K562 (cell line): ENCODE measurements at regions not wholly inside any gene's neighbourhood (a gene's known extent, or its start where the extent isn't known, plus 50 kb on each side); places are given as distances from the start of the nearest gene placed in this dataset.

Experiments
- ATAC-seq: fragments of 200-7000 bp; cut with Tn5 transposase; 3 replicates; pipeline ENCODE4 v1.9.1; 2020; ENCODE audit warnings: moderate library complexity
- BruUV-seq: library from RNA; stranded (reverse); fragments of 400-500 nt; replicated peaks from 2 replicates; lab custom pipeline; 2021; lab: Mats Ljungman, UMichigan
- CTCF ChIA-PET: fragments of 300-600 bp; formaldehyde crosslinking; extraction: SDS; loops from one replicate; lab custom pipeline; 2021; ENCODE audit warnings: low intra/inter-chr PET ratio; lab: Yijun Ruan, JAX
- POLR2A ChIA-PET: fragments of 300-600, 350-650 bp; sonication (Branson Sonifier 250); formaldehyde crosslinking; extraction: SDS; loops from one replicate; lab custom pipeline; 2021; ENCODE audit warnings: antibody characterized with exemption, inconsistent platforms; lab: Yijun Ruan, JAX
- DNase-seq, 4 experiments: peaks; one replicate each; pipeline versions ENCODE4 v3.0.0 to v3.0.0-alpha.2; 2011 to 2018; ENCODE audit warnings: low spot score in 3 of 4, mixed read lengths in 3 of 4; ENCODE audit errors: extremely low read depth in 1 of 4
- FAIRE-seq: peaks from 2 replicates; lab custom pipeline; 2011; peaks lifted over from hg19 to GRCh38; lab: Jason Lieb, UNC
- H2AFZ ChIP-seq: 2 replicates; pipeline ENCODE4 v1.6.0; 2011; ENCODE audit warnings: low read depth, low read length, control low read depth, inconsistent platforms
- H3K27ac ChIP-seq: fragments of 200-600 bp; 3 replicates; pipeline ENCODE4 v1.8.0; 2011; ENCODE audit warnings: low read depth, mild to moderate bottlenecking, control low read depth, inconsistent platforms, low read length, moderate library complexity, mixed read lengths; ENCODE audit errors: extremely low read depth
- H3K27me3 ChIP-seq, 2 experiments: fragments of 300-600 bp in 1 of 2; 2 replicates in 1 of 2; 3 replicates in 1 of 2; pipeline versions ENCODE4 v1.6.0 to v1.8.0; 2011; ENCODE audit warnings: inconsistent platforms in 2 of 2, low read length in 2 of 2, mild to moderate bottlenecking in 1 of 2, mixed read lengths in 1 of 2, moderate library complexity in 1 of 2; ENCODE audit not compliant: control insufficient read depth in 2 of 2, insufficient read depth in 2 of 2
- H3K36me3 ChIP-seq: fragments of 300-600 bp; 3 replicates; pipeline ENCODE4 v1.8.0; 2011; ENCODE audit warnings: mild to moderate bottlenecking, low read length, inconsistent platforms; ENCODE audit not compliant: control insufficient read depth, insufficient read depth
- H3K4me1 ChIP-seq, 2 experiments: fragments of 200-600 bp in 1 of 2; replicated peaks in 1 of 2; 2 replicates in 1 of 2; 3 replicates in 1 of 2; pipeline versions ENCODE4 v1.5.1 to v1.8.0; 2011; ENCODE audit warnings: inconsistent platforms in 2 of 2, low read length in 2 of 2, mild to moderate bottlenecking in 1 of 2, mixed read lengths in 1 of 2, moderate library complexity in 1 of 2; ENCODE audit not compliant: control insufficient read depth in 2 of 2, insufficient read depth in 2 of 2
- H3K4me2 ChIP-seq: 2 replicates; pipeline ENCODE4 v1.6.1; 2011; ENCODE audit warnings: low read length, control low read depth, inconsistent platforms, mixed read lengths; ENCODE audit not compliant: insufficient read depth
- H3K4me3 ChIP-seq: fragments of 200-600 bp; sonication (generic), shearing (Covaris generic); 2 replicates; pipeline ENCODE4 v1.5.1; 2016; ENCODE audit warnings: control low read depth, inconsistent platforms
- H3K79me2 ChIP-seq: fragments of 200-600 bp; 3 replicates; pipeline ENCODE4 v1.8.0; 2011; ENCODE audit warnings: low read length, inconsistent platforms; ENCODE audit not compliant: control insufficient read depth, insufficient read depth
- H3K9ac ChIP-seq, 2 experiments: 2 replicates each; pipeline versions ENCODE4 v1.6.0 to v1.6.1; 2011; ENCODE audit warnings: low read depth in 2 of 2, low read length in 2 of 2, control low read depth in 1 of 2, inconsistent platforms in 1 of 2, mild to moderate bottlenecking in 1 of 2, mixed read lengths in 1 of 2; ENCODE audit not compliant: insufficient read depth in 1 of 2
- H3K9me1 ChIP-seq: one replicate; pipeline ENCODE4 v1.6.0; 2011; ENCODE audit warnings: inconsistent platforms, mild to moderate bottlenecking, low read length, moderate library complexity; ENCODE audit not compliant: control insufficient read depth, insufficient read depth
- H3K9me3 ChIP-seq: replicated peaks from 2 replicates; pipeline ENCODE4 v1.5.1; 2011; ENCODE audit warnings: low read depth, low read length, inconsistent platforms; ENCODE audit not compliant: control insufficient read depth, insufficient read depth
- H4K20me1 ChIP-seq: replicated peaks from 2 replicates; pipeline ENCODE4 v1.6.1; 2011; ENCODE audit warnings: low read length, inconsistent platforms, mixed read lengths; ENCODE audit not compliant: control insufficient read depth, insufficient read depth
- BCOR ChIP-seq: fragments of 450-650 bp; IDR thresholded peaks from 2 replicates; pipeline ENCODE4 v1.6.1; 2016
- CEBPB ChIP-seq: fragments of 450-650 bp; IDR thresholded peaks from 2 replicates; pipeline ENCODE4 v1.6.1; 2016; ENCODE audit warnings: missing genetic modification characterization, missing compliant biosample characterization
- MCM3 ChIP-seq: fragments of 450-650 bp; IDR thresholded peaks from 2 replicates; pipeline ENCODE4 v1.6.1; 2016
- TEAD2 ChIP-seq: fragments of 450-650 bp; IDR thresholded peaks from 2 replicates; pipeline ENCODE4 v1.6.1; 2016; ENCODE audit warnings: missing genetic modification characterization, control low read depth, missing compliant biosample characterization
- ZNF239 ChIP-seq: fragments of 250-450 bp; sonication (Bioruptor Pico); IDR thresholded peaks from 2 replicates; pipeline ENCODE4 v1.4.0; 2020; ENCODE audit warnings: mild to moderate bottlenecking
- ZNF324 ChIP-seq: fragments of 250-450 bp; sonication (Bioruptor Pico); IDR thresholded peaks from 2 replicates; pipeline ENCODE4 v1.4.0; 2020; ENCODE audit warnings: mild to moderate bottlenecking
- WGBS: fragments of 100-300 bp; shearing (Covaris generic); methylation state at CpG from one replicate; pipeline ENCODE4 v1.1.6; 2016; ENCODE audit warnings: low coverage, mixed read lengths; ENCODE audit not compliant: insufficient coverage; ENCODE audit errors: missing lambda C conversion rate; 5-methylcytosine and 5-hydroxymethylcytosine counted together
- in situ Hi-C: fragments of 300-500 bp; cut with MboI; formaldehyde crosslinking; loops from 4 replicates; pipeline ENCODE4 v1.15.0; 2018; ENCODE audit warnings: inconsistent platforms, mixed read lengths
- intact Hi-C: fragments of 100-400 bp; cut with micrococcal nuclease; formaldehyde crosslinking; loops from 2 replicates; pipeline ENCODE4 v1.14.2; 2022

DNA sequence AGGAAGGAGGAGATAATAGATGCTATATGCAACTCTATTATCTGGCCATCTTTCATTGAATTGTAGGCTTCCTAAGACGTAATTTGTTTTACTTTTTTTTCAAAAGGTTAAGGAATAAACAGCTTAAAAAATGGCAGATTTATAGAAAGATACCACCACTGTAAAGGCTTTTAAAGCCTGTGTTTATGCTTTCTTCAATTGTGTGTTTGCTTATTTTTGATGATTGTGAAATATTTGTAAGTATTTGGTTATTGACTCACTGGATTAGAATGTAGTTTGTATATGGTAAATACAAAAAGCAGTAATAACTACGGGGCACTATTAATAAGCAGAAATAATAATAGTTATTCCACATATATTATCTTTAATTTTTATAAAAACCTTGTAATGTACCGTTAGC is 437.9 kb downstream of the KLF5 start:
- no peak for ATAC-seq
- H3K27ac ChIP-seq = no peak overlapping the region
- no peaks in the 10 kb centered on the region for H3K36me3 ChIP-seq
- H3K9me1 ChIP-seq = no peaks in the 10 kb centered on the region
- CTCF ChIA-PET = no interaction called here
- no peaks in the 10 kb centered on the region for H4K20me1 ChIP-seq
- intact Hi-C loops (no loop called here), in situ Hi-C loops (no loop called here)
- H2AFZ ChIP-seq = no peak overlapping the region
- DNase-seq = no peak
- H3K4me2 ChIP-seq = no peak overlapping the region
- BruUV-seq = no TSS peak
- H3K4me3 ChIP-seq = no peak overlapping the region
- POLR2A ChIA-PET = no interaction called here
- no peaks in the 10 kb centered on the region for H3K9me3 ChIP-seq
- no peak overlapping the region for H3K9ac ChIP-seq
- H3K79me2 ChIP-seq = no peaks in the 10 kb centered on the region
- no peaks in the 10 kb centered on the region for H3K27me3 ChIP-seq
- no peaks in the 10 kb centered on the region for H3K4me1 ChIP-seq
- no peak for TF ChIP-seq ZNF324 (CRISPR knock-in tag)
- 0 out of 2 replicates have a peak, but pooled peaks have one; percentile 11 for TF ChIP-seq CEBPB
- FAIRE-seq = no peak
- WGBS = 0% methylated on average over 3 of the region's 3 CpGs

DNA sequence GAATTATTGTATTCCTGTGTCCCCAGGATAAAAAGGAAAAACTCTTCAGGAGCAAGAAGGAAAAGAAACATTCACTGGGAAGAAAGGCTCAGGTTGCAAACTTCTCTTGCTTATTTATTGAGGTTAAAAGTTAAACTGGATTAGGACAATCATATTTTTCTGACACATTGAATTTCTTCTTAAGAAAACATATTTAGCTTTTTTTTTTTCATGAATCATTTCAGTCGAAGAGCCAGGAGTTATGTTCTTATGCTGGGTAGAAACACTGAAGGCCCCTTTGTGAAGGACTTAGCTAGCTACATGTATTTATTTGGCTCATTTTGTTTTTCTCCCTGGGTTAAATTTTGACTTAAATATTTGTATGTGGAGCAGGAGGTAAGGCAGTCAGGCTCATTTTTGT is 434.0 kb downstream of the KLF5 start:
- Histone ChIP-seq H3K27ac (no peak overlapping the region), H3K36me3 (no peaks in the 10 kb centered on the region), H3K4me3 (no peak overlapping the region), H3K27me3 (no peaks in the 10 kb centered on the region), H3K79me2 (no peaks in the 10 kb centered on the region), H3K4me2 (no peak overlapping the region), H3K4me1 (no peaks in the 10 kb centered on the region), H3K9me1 (no peaks in the 10 kb centered on the region), H3K9me3 (no peaks in the 10 kb centered on the region), H3K9ac (no peak overlapping the region), H4K20me1 (no peaks in the 10 kb centered on the region), H2AFZ (no peak overlapping the region)
- in situ Hi-C loops = no loop called here
- ChIA-PET CTCF (no interaction called here), POLR2A (no interaction called here)
- 0% methylated on average over 1 of the region's 1 CpG for WGBS
- intact Hi-C loops = no loop called here
- BruUV-seq = no TSS peak
- TF ChIP-seq TEAD2 (no peak), ZNF239 (CRISPR knock-in tag) (no peak), MCM3 (no peak), BCOR (no peak)
- FAIRE-seq (no peak), DNase-seq (no peak), ATAC-seq (no peak)
